K562 (cell line): ENCODE measurements at regions not wholly inside any gene's neighbourhood (a gene's known extent, or its start where the extent isn't known, plus 50 kb on each side); places are given as distances from the start of the nearest gene placed in this dataset.
A peak's percentile ranks its signal among the peaks of the same experiment; 100 is the strongest.

ENCODE experiments used
- CSDE1 ChIP-seq, 2 experiments: fragments of 450-650 bp; IDR thresholded peaks; 2 replicates each; pipeline ENCODE4 v1.6.1; 2016; ENCODE audit warnings: mild to moderate bottlenecking in 1 of 2
- HDAC3 ChIP-seq: fragments of 450-650 bp; IDR thresholded peaks from 2 replicates; pipeline ENCODE4 v1.6.1; 2018; ENCODE audit warnings: borderline replicate concordance, mild to moderate bottlenecking, moderate library complexity; ENCODE audit not compliant: partially characterized antibody
- HNRNPUL1 ChIP-seq: fragments of 200-400 bp; formaldehyde crosslinking; IDR thresholded peaks from 2 replicates; pipeline ENCODE4 v1.6.1; 2017; ENCODE audit warnings: low read length
- RNF2 ChIP-seq: sonication (generic); IDR thresholded peaks from 2 replicates; pipeline ENCODE4 v1.6.1; 2016
- SMARCA5 ChIP-seq: fragments of 450-650 bp; IDR thresholded peaks from 2 replicates; pipeline ENCODE4 v1.6.1; 2016
- UBTF ChIP-seq, 2 experiments: IDR thresholded peaks; 2 replicates each; pipeline ENCODE4 v1.6.1; 2012; ENCODE audit warnings: improper control_type of control experiment in 2 of 2, low read depth in 2 of 2, low read length in 2 of 2, borderline replicate concordance in 1 of 2
- XRCC3 ChIP-seq: fragments of 450-650 bp; IDR thresholded peaks from 2 replicates; pipeline ENCODE4 v1.6.1; 2017; ENCODE audit warnings: mild to moderate bottlenecking, moderate library complexity
- ZBTB26 ChIP-seq: fragments of 450-650 bp; formaldehyde crosslinking; IDR thresholded peaks from 2 replicates; pipeline ENCODE4 v1.4.0; 2022; ENCODE audit warnings: missing genetic modification characterization
- ZBTB40 ChIP-seq, 2 experiments: fragments of 450-650 bp in 1 of 2; sonication (generic) in 1 of 2; formaldehyde crosslinking in 1 of 2; IDR thresholded peaks; 2 replicates each; pipeline versions ENCODE4 v1.7.1 to v1.9.0; 2016 to 2022; ENCODE audit warnings: inconsistent platforms in 1 of 2, mild to moderate bottlenecking in 1 of 2, missing genetic modification reagents in 1 of 2
- ZFX ChIP-seq: sonication (generic); formaldehyde crosslinking; IDR thresholded peaks from 2 replicates; pipeline ENCODE4 v1.8.0; 2022; ENCODE audit warnings: mild to moderate bottlenecking, missing genetic modification reagents, moderate library complexity

- no peak for TF ChIP-seq CSDE1 (IDR thresholded peaks at IDR 0.05)
- no peak for TF ChIP-seq XRCC3
- peak in 1 of 2 experiments; percentile 71; a peak in 2 of 4 replicates for TF ChIP-seq UBTF (IDR thresholded peaks at IDR 0.05; ENCODE audit: borderline replicate concordance in 1 of 2, low read depth in 2 of 2, low read length in 2 of 2)
- TF ChIP-seq RNF2 = 0 out of 2 replicates have a peak, but pooled peaks have one; percentile 35
- TF ChIP-seq HNRNPUL1 = no peak
- 0 out of 2 replicates have a peak, but pooled peaks have one; percentile 14 for TF ChIP-seq ZBTB40 (IDR thresholded peaks at IDR 0.05)
- TF ChIP-seq ZBTB40 (CRISPR knock-in tag; IDR thresholded peaks at IDR 0.05) = no peak
- no peak for TF ChIP-seq HDAC3
- TF ChIP-seq SMARCA5 = no peak; the same call in 1 of the 2 replicates
- no peak; the same call in 1 of the 2 replicates for TF ChIP-seq ZFX (CRISPR knock-in tag)
- no peak for TF ChIP-seq ZBTB26
Measured at GRCh38 chr17:36728030-36728991, 126.9 kb downstream of the MRM1 start (continued).
